K562 (cell line): ENCODE measurements at regions not wholly inside any gene's neighbourhood (a gene's known extent, or its start where the extent isn't known, plus 50 kb on each side); places are given as distances from the start of the nearest gene placed in this dataset.

Experiments
- ATAC-seq: fragments of 200-7000 bp; cut with Tn5 transposase; 3 replicates; pipeline ENCODE4 v1.9.1; 2020; ENCODE audit warnings: moderate library complexity
- BruUV-seq: library from RNA; stranded (reverse); fragments of 400-500 nt; replicated peaks from 2 replicates; lab custom pipeline; 2021; lab: Mats Ljungman, UMichigan
- CTCF ChIA-PET: fragments of 300-600 bp; formaldehyde crosslinking; extraction: SDS; loops from one replicate; lab custom pipeline; 2021; ENCODE audit warnings: low intra/inter-chr PET ratio; lab: Yijun Ruan, JAX
- POLR2A ChIA-PET: fragments of 300-600, 350-650 bp; sonication (Branson Sonifier 250); formaldehyde crosslinking; extraction: SDS; loops from one replicate; lab custom pipeline; 2021; ENCODE audit warnings: antibody characterized with exemption, inconsistent platforms; lab: Yijun Ruan, JAX
- DNase-seq, 4 experiments: peaks; one replicate each; pipeline versions ENCODE4 v3.0.0 to v3.0.0-alpha.2; 2011 to 2018; ENCODE audit warnings: low spot score in 3 of 4, mixed read lengths in 3 of 4; ENCODE audit errors: extremely low read depth in 1 of 4
- FAIRE-seq: peaks from 2 replicates; lab custom pipeline; 2011; peaks lifted over from hg19 to GRCh38; lab: Jason Lieb, UNC
- H2AFZ ChIP-seq: 2 replicates; pipeline ENCODE4 v1.6.0; 2011; ENCODE audit warnings: low read depth, low read length, control low read depth, inconsistent platforms
- H3K27ac ChIP-seq: fragments of 200-600 bp; 3 replicates; pipeline ENCODE4 v1.8.0; 2011; ENCODE audit warnings: low read depth, mild to moderate bottlenecking, control low read depth, inconsistent platforms, low read length, moderate library complexity, mixed read lengths; ENCODE audit errors: extremely low read depth
- H3K27me3 ChIP-seq, 2 experiments: fragments of 300-600 bp in 1 of 2; 2 replicates in 1 of 2; 3 replicates in 1 of 2; pipeline versions ENCODE4 v1.6.0 to v1.8.0; 2011; ENCODE audit warnings: inconsistent platforms in 2 of 2, low read length in 2 of 2, mild to moderate bottlenecking in 1 of 2, mixed read lengths in 1 of 2, moderate library complexity in 1 of 2; ENCODE audit not compliant: control insufficient read depth in 2 of 2, insufficient read depth in 2 of 2
- H3K36me3 ChIP-seq: fragments of 300-600 bp; 3 replicates; pipeline ENCODE4 v1.8.0; 2011; ENCODE audit warnings: mild to moderate bottlenecking, low read length, inconsistent platforms; ENCODE audit not compliant: control insufficient read depth, insufficient read depth
- H3K4me1 ChIP-seq, 2 experiments: fragments of 200-600 bp in 1 of 2; replicated peaks in 1 of 2; 2 replicates in 1 of 2; 3 replicates in 1 of 2; pipeline versions ENCODE4 v1.5.1 to v1.8.0; 2011; ENCODE audit warnings: inconsistent platforms in 2 of 2, low read length in 2 of 2, mild to moderate bottlenecking in 1 of 2, mixed read lengths in 1 of 2, moderate library complexity in 1 of 2; ENCODE audit not compliant: control insufficient read depth in 2 of 2, insufficient read depth in 2 of 2
- H3K4me2 ChIP-seq: 2 replicates; pipeline ENCODE4 v1.6.1; 2011; ENCODE audit warnings: low read length, control low read depth, inconsistent platforms, mixed read lengths; ENCODE audit not compliant: insufficient read depth
- H3K4me3 ChIP-seq: fragments of 200-600 bp; sonication (generic), shearing (Covaris generic); 2 replicates; pipeline ENCODE4 v1.5.1; 2016; ENCODE audit warnings: control low read depth, inconsistent platforms
- H3K79me2 ChIP-seq: fragments of 200-600 bp; 3 replicates; pipeline ENCODE4 v1.8.0; 2011; ENCODE audit warnings: low read length, inconsistent platforms; ENCODE audit not compliant: control insufficient read depth, insufficient read depth
- H3K9ac ChIP-seq, 2 experiments: 2 replicates each; pipeline versions ENCODE4 v1.6.0 to v1.6.1; 2011; ENCODE audit warnings: low read depth in 2 of 2, low read length in 2 of 2, control low read depth in 1 of 2, inconsistent platforms in 1 of 2, mild to moderate bottlenecking in 1 of 2, mixed read lengths in 1 of 2; ENCODE audit not compliant: insufficient read depth in 1 of 2
- H3K9me1 ChIP-seq: one replicate; pipeline ENCODE4 v1.6.0; 2011; ENCODE audit warnings: inconsistent platforms, mild to moderate bottlenecking, low read length, moderate library complexity; ENCODE audit not compliant: control insufficient read depth, insufficient read depth
- H3K9me3 ChIP-seq: replicated peaks from 2 replicates; pipeline ENCODE4 v1.5.1; 2011; ENCODE audit warnings: low read depth, low read length, inconsistent platforms; ENCODE audit not compliant: control insufficient read depth, insufficient read depth
- H4K20me1 ChIP-seq: replicated peaks from 2 replicates; pipeline ENCODE4 v1.6.1; 2011; ENCODE audit warnings: low read length, inconsistent platforms, mixed read lengths; ENCODE audit not compliant: control insufficient read depth, insufficient read depth
- CTCF ChIP-seq, 3 experiments: IDR thresholded peaks in 2 of 3; conservative IDR thresholded peaks in 1 of 3; 2 replicates each; pipeline ENCODE4 v1.5.1; 2011 to 2012; ENCODE audit warnings: low read length in 3 of 3, mild to moderate bottlenecking in 3 of 3, control low read depth in 2 of 3, improper control_type of control experiment in 1 of 3, inconsistent platforms in 1 of 3, low read depth in 1 of 3, mixed read lengths in 1 of 3, moderate library complexity in 1 of 3; ENCODE audit not compliant: insufficient read depth in 2 of 3
- RAD21 ChIP-seq, 2 experiments: fragments of 250-450 bp in 1 of 2; fragments of 450-650 bp in 1 of 2; sonication (Bioruptor Pico) in 1 of 2; formaldehyde crosslinking in 1 of 2; IDR thresholded peaks in 1 of 2; conservative IDR thresholded peaks in 1 of 2; 2 replicates each; pipeline versions ENCODE4 v1.4.0 to v1.8.0; 2020 to 2022; ENCODE audit warnings: mild to moderate bottlenecking in 2 of 2, moderate library complexity in 1 of 2
- ZBTB43 ChIP-seq: sonication (generic); formaldehyde crosslinking; IDR thresholded peaks from 2 replicates; pipeline ENCODE4 v1.8.0; 2023; ENCODE audit warnings: mild to moderate bottlenecking, missing genetic modification reagents
- ZNF184 ChIP-seq: sonication (generic); formaldehyde crosslinking; IDR thresholded peaks from 2 replicates; pipeline ENCODE4 v1.5.0; 2020; ENCODE audit warnings: missing genetic modification reagents
- ZSCAN32 ChIP-seq: fragments of 450-650 bp; formaldehyde crosslinking; IDR thresholded peaks from 2 replicates; pipeline ENCODE4 v1.4.0; 2020; ENCODE audit warnings: mild to moderate bottlenecking, moderate library complexity
- WGBS: fragments of 100-300 bp; shearing (Covaris generic); methylation state at CpG from one replicate; pipeline ENCODE4 v1.1.6; 2016; ENCODE audit warnings: low coverage, mixed read lengths; ENCODE audit not compliant: insufficient coverage; ENCODE audit errors: missing lambda C conversion rate; 5-methylcytosine and 5-hydroxymethylcytosine counted together
- in situ Hi-C: fragments of 300-500 bp; cut with MboI; formaldehyde crosslinking; loops from 4 replicates; pipeline ENCODE4 v1.15.0; 2018; ENCODE audit warnings: inconsistent platforms, mixed read lengths
- intact Hi-C: fragments of 100-400 bp; cut with micrococcal nuclease; formaldehyde crosslinking; loops from 2 replicates; pipeline ENCODE4 v1.14.2; 2022

- WGBS, result 0% methylated on average over 1 of the region's 1 CpG
- intact Hi-C loops, result no loop called here
- no peak for ATAC-seq
These were observed 84.6 kb upstream of the CCDC196 start for GRCh38 chr14:66401449-66402095.

More at GRCh38 chr14:66401449-66402095, 84.6 kb upstream of the CCDC196 start:
- H3K4me2 ChIP-seq, result no peak overlapping the region
- H3K4me3 ChIP-seq, result no peak overlapping the region
- H3K36me3 ChIP-seq, result no peaks in the 10 kb centered on the region
- BruUV-seq, result no TSS peak
- H4K20me1 ChIP-seq, result no peaks in the 10 kb centered on the region
- H3K9me1 ChIP-seq, result no peaks in the 10 kb centered on the region
- CTCF ChIA-PET, result no interaction called here
- H3K9ac ChIP-seq, result no peak overlapping the region
- no peaks in the 10 kb centered on the region for H3K9me3 ChIP-seq
- in situ Hi-C loops, result no loop called here
- TF ChIP-seq ZSCAN32 (no peak), CTCF (IDR thresholded peaks at IDR 0.05 in 2 of 3, conservative IDR thresholded peaks at IDR 0.05 in 1 of 3; ENCODE audit: insufficient read depth in 2 of 3, low read depth in 1 of 3, low read length in 3 of 3) (peak in 2 of 3 experiments; percentile 14 to 24; a peak in 1 of 6 replicates), ZBTB43 (CRISPR knock-in tag) (no peak), ZNF184 (CRISPR knock-in tag) (no peak), RAD21 (CRISPR knock-in tag; conservative IDR thresholded peaks at IDR 0.05 in 1 of 2, IDR thresholded peaks at IDR 0.05 in 1 of 2) (peak; percentile 32 to 35; a peak in 3 of 4 replicates)
- no peaks in the 10 kb centered on the region for H3K27me3 ChIP-seq
- H3K4me1 ChIP-seq, result no peaks in the 10 kb centered on the region
- FAIRE-seq (no peak), DNase-seq (no peak)
- no peaks in the 10 kb centered on the region for H3K79me2 ChIP-seq
- no peak overlapping the region for H3K27ac ChIP-seq
- POLR2A ChIA-PET, result no interaction called here
- no peak overlapping the region for H2AFZ ChIP-seq
